AG09309 (cell line): ENCODE measurements at regions not wholly inside any gene's neighbourhood (a gene's known extent, or its start where the extent isn't known, plus 50 kb on each side); places are given as distances from the start of the nearest gene placed in this dataset.

ENCODE experiments used
- DNase-seq: peaks from one replicate; pipeline ENCODE4 v3.0.0-alpha.2; 2010; ENCODE audit warnings: low read depth
- H3K4me3 ChIP-seq: 2 replicates; pipeline ENCODE4 v1.5.1; 2011; ENCODE audit warnings: mild to moderate bottlenecking, low read depth, low read length, moderate library complexity; ENCODE audit not compliant: control insufficient read depth
- TF ChIP-seq, protein P1 (sequence below): IDR thresholded peaks from 2 replicates; pipeline ENCODE4 v1.5.1; 2011; ENCODE audit warnings: mild to moderate bottlenecking, low read depth, low read length, inconsistent platforms; ENCODE audit not compliant: insufficient read depth, control insufficient read depth; ENCODE audit errors: missing control alignments

GRCh38 chr16:31696968-31697743 is 169.5 kb downstream of the AHSP start:
- H3K4me3 ChIP-seq, result no peak overlapping the region
- TF ChIP-seq, protein P1, sequence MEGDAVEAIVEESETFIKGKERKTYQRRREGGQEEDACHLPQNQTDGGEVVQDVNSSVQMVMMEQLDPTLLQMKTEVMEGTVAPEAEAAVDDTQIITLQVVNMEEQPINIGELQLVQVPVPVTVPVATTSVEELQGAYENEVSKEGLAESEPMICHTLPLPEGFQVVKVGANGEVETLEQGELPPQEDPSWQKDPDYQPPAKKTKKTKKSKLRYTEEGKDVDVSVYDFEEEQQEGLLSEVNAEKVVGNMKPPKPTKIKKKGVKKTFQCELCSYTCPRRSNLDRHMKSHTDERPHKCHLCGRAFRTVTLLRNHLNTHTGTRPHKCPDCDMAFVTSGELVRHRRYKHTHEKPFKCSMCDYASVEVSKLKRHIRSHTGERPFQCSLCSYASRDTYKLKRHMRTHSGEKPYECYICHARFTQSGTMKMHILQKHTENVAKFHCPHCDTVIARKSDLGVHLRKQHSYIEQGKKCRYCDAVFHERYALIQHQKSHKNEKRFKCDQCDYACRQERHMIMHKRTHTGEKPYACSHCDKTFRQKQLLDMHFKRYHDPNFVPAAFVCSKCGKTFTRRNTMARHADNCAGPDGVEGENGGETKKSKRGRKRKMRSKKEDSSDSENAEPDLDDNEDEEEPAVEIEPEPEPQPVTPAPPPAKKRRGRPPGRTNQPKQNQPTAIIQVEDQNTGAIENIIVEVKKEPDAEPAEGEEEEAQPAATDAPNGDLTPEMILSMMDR, result peak; percentile 67
- DNase-seq, result peak; percentile 21

GRCh38 chr16:31697744-31698125 is 170.0 kb downstream of the AHSP start:
- no peak overlapping the region for H3K4me3 ChIP-seq
- TF ChIP-seq, protein P1, result no peak
- DNase-seq, result no peak

DNA sequence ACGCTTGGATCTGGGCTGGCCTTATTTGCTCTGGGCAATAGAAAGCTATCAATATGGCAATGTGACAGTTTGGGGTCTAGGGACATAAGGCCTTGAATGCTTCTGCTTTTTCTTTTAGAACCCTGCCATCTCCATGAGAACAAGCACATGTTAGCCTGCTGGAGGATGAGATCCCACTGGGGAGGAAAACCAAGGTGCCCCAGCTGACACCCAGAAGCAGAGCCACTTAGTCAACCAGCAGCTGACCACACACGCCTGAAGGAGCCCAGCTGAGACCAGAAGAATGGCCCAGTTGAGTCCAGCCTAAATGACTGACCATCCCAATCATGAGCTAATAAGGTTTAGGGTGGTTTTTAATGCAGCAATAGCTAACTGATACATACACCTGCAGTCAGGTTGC is 171.2 kb downstream of the AHSP start:
- TF ChIP-seq, protein P1, result no peak
- H3K4me3 ChIP-seq, result no peak overlapping the region
- DNase-seq, result no peak

GRCh38 chr16:31699601-31700000 is 171.9 kb downstream of the AHSP start:
- DNase-seq, result no peak
- TF ChIP-seq, protein P1, result no peak
- H3K4me3 ChIP-seq, result no peak overlapping the region

DNA sequence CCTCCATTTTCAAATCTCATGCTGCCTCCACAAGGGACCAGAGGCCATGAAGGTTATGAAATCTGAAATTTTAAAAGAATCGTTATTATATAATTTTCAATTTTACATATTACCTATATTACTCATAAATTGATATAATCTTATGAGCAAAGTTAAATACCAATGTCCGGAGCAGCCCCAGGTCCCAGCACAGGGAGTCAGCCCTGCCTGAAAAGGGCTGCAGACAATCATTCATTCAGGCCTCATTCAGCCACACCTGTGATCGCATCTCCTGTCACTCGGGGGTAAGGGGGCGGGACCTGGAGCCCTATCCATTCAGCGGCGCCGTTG is 172.5 kb downstream of the AHSP start:
- TF ChIP-seq, protein P1, result no peak
- H3K4me3 ChIP-seq, result peak overlapping the region; percentile 56
- no peak for DNase-seq

- peak overlapping the region; percentile 56 for H3K4me3 ChIP-seq
- TF ChIP-seq, protein P1, result peak; percentile 26
- no peak for DNase-seq
Observed at GRCh38 chr16:31700530-31701388, 172.8 kb upstream of the ZNF267 start.
